SHP77 (cell line): ENCODE measurements at regions not wholly inside any gene's neighbourhood (a gene's known extent, or its start where the extent isn't known, plus 50 kb on each side); places are given as distances from the start of the nearest gene placed in this dataset.

Experiments used
- DNase-seq, 2 experiments: peaks; one replicate each; lab custom pipeline; 2025; lab: John Stamatoyannopoulos, UW

GRCh38 chr22:48838376-48838775 lies 989.3 kb downstream of the BRD1 start:
- DNase-seq = no peak

- DNase-seq = no peak
Measured at GRCh38 chr22:48837341-48837935, 990.2 kb downstream of the BRD1 start.

- no peak for DNase-seq
Measured at GRCh38 chr22:48836673-48837340, 990.9 kb downstream of the BRD1 start.

- DNase-seq = no peak
Measured at GRCh38 chr22:48835857-48836672, 991.6 kb downstream of the BRD1 start.

- no peak for DNase-seq
Measured at GRCh38 chr22:48835364-48835763, 992.3 kb downstream of the BRD1 start.

GRCh38 chr22:48834404-48834803 lies 993.3 kb downstream of the BRD1 start:
- no peak for DNase-seq

- no peak for DNase-seq
Measured at GRCh38 chr22:48832592-48832991, 995.1 kb downstream of the BRD1 start.

GRCh38 chr22:48829908-48830307 lies 997.8 kb downstream of the BRD1 start:
- DNase-seq = no peak

GRCh38 chr22:48828688-48829087 lies 999.0 kb downstream of the BRD1 start:
- DNase-seq = no peak

- no peak for DNase-seq
Measured at GRCh38 chr22:48827904-48828555, 999.6 kb downstream of the BRD1 start.

- peak; percentile 70 to 76 for DNase-seq
Measured at GRCh38 chr22:48827268-48827846, 1000.3 kb downstream of the BRD1 start.

GRCh38 chr22:48826546-48826945 lies 1001.1 kb downstream of the BRD1 start:
- DNase-seq = no peak

- DNase-seq = no peak
Measured at GRCh38 chr22:48825802-48826520, 1001.7 kb downstream of the BRD1 start.

- DNase-seq = peak in 1 of 2 experiments; percentile 62
Measured at GRCh38 chr22:48824712-48825651, 1002.7 kb downstream of the BRD1 start.

- no peak for DNase-seq
Measured at GRCh38 chr22:48823941-48824340, 1003.7 kb downstream of the BRD1 start.

- no peak for DNase-seq
Measured at GRCh38 chr22:48822278-48823233, 1005.1 kb downstream of the BRD1 start.

GRCh38 chr22:48821727-48822126 lies 1005.9 kb downstream of the BRD1 start:
- DNase-seq = no peak

- no peak for DNase-seq
Measured at GRCh38 chr22:48821346-48821690, 1006.4 kb downstream of the BRD1 start.
